Esophagus (tissue), 2 donors: ENCODE measurements at regions not wholly inside any gene's neighbourhood (a gene's known extent, or its start where the extent isn't known, plus 50 kb on each side); places are given as distances from the start of the nearest gene placed in this dataset.
"Not testable (repeated sequence)": the region's sequence is repeated elsewhere in the genome, so short reads cannot be mapped to it uniquely, and the experiment has no call there.

ENCODE experiments used
- H3K27ac ChIP-seq, 2 donors: one replicate each; pipeline ENCODE4 v1.5.1; 2013; ENCODE audit warnings: low read depth in 2 of 2, mild to moderate bottlenecking in 2 of 2, inconsistent platforms in 1 of 2, low read length in 1 of 2, moderate library complexity in 1 of 2
- H3K27me3 ChIP-seq, 2 donors: one replicate each; pipeline ENCODE4 v1.6.1; 2013; ENCODE audit warnings: low read length in 2 of 2, control low read depth in 1 of 2, mild to moderate bottlenecking in 1 of 2; ENCODE audit not compliant: insufficient read depth in 2 of 2, control insufficient read depth in 1 of 2
- H3K36me3 ChIP-seq, 2 donors: one replicate each; pipeline ENCODE4 v1.6.1; 2013; ENCODE audit warnings: low read length in 1 of 2; ENCODE audit not compliant: control insufficient read depth in 2 of 2, insufficient read depth in 2 of 2
- H3K4me1 ChIP-seq, 2 donors: one replicate each; pipeline ENCODE4 v1.6.1; 2013; ENCODE audit warnings: low read length in 1 of 2; ENCODE audit not compliant: control insufficient read depth in 2 of 2, insufficient read depth in 2 of 2
- H3K4me3 ChIP-seq, 2 donors: one replicate each; pipeline ENCODE4 v1.5.1; 2013; ENCODE audit warnings: low read length in 2 of 2, mild to moderate bottlenecking in 2 of 2, low read depth in 1 of 2, moderate library complexity in 1 of 2
- H3K9me3 ChIP-seq, 2 donors: one replicate each; pipeline ENCODE4 v1.6.1; 2013; ENCODE audit warnings: mild to moderate bottlenecking in 2 of 2, low read depth in 1 of 2, low read length in 1 of 2, moderate library complexity in 1 of 2; ENCODE audit not compliant: control insufficient read depth in 2 of 2, insufficient read depth in 1 of 2
- WGBS, 2 donors: extraction: QIAGEN DNeasy Blood & Tissue Kit; methylation state at CpG; one replicate each; pipeline ENCODE4 v1.1.7; 2013; 5-methylcytosine and 5-hydroxymethylcytosine counted together
- donor health status: healthy with polysubstance abuse.
- donor health status: Bipolar disorder and iron deficiency.

DNA sequence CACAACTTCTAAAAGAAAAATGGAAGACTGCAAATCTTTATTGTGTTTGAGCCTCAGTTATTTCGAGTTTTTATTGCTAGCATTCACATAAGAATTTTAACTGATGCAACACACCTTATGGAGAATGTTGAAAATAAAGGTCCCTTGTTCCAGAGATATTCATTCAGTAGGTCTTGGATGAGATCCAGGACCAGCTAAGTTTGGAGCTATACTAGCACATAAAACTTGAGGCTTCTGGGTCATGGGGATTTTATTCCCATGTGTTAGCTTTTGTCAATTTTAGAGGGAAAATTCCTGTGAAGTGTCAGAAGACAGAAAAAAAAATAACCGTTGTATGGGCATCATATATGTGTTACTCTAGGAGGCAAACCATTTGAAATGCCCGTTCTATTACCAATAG lies 693.2 kb upstream of the MIS18BP1 start:
- Histone ChIP-seq H3K36me3 (no peaks in the 10 kb centered on the region), H3K4me1 (no peaks in the 10 kb centered on the region), H3K27me3 (no peaks in the 10 kb centered on the region), H3K27ac (no peak overlapping the region), H3K4me3 (no peak overlapping the region), H3K9me3 (no peaks in the 10 kb centered on the region)
- WGBS, 2 donors: 69% methylated on average over 3 of the region's 3 CpGs

DNA sequence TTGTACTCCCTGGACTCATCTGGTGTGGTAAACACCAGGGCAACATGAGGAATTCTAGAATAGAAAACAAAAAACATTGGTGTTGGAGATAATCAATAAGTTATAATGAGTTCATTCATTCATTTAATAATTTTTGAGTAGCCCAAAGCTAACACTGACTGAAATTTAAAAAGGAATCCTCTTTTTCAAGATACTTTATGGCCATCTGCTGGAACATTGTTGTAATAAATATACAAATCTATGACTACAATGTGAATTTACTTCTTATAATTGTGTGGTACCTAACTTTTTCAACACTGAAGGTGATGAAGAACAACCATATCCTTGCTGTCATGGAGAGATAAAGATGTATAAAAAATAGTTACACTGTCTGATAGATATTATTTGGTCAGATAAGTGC lies 687.3 kb upstream of the MIS18BP1 start:
- no peak overlapping the region for H3K27ac ChIP-seq
- H3K4me3 ChIP-seq: no peak overlapping the region
- H3K36me3 ChIP-seq: no peaks in the 10 kb centered on the region
- no peaks in the 10 kb centered on the region for H3K9me3 ChIP-seq
- H3K27me3 ChIP-seq: no peaks in the 10 kb centered on the region
- H3K4me1 ChIP-seq: no peaks in the 10 kb centered on the region

DNA sequence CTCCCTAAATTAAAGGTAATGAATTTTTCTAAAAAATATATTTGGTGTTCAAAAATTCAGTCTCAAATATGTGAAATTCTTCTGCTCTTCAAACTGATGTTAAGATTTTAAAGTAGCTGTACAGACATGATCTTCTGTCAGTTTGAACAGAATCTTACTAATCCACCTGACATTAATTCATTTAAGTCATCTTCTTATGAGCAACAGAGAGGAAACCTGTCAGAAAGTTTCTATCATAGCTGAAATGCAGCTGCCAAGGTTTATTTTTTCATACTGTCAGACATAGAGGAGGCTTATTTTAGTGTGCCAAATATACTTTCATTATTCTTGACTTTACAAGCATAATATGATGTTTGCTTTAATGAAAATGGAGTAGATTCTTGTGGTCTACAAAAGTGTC lies 686.6 kb upstream of the MIS18BP1 start:
- no peaks in the 10 kb centered on the region for H3K36me3 ChIP-seq
- H3K27ac ChIP-seq: no peak overlapping the region
- peaks cover 0 to 3% of the 10 kb centered on the region in 2 donors for H3K9me3 ChIP-seq
- no peak overlapping the region for H3K4me3 ChIP-seq
- no peaks in the 10 kb centered on the region for H3K27me3 ChIP-seq
- H3K4me1 ChIP-seq: no peaks in the 10 kb centered on the region

DNA sequence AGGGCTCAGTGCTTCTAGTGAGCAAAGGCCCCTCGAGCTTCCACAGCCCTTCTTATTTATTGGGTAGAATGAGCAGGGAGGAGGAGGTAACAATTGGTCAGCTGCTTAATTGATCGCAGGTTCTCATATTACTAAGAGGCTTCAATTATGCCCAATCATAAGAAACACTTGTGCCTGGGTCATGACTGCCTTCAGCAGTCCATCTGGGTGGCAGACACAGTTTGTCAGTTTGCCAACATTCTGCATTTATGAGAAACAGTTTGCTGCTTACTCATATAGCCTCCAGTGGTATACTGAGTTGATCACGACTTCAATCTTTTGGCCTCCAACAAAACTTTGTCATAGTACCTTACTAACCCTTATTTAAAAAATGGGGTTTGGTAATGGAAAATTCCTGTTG lies 667.0 kb upstream of the MIS18BP1 start:
- WGBS, 2 donors: 46 to 53% methylated on average over 3 of the region's 3 CpGs
- not testable (repeated sequence) for H3K4me1 ChIP-seq, H3K9me3 ChIP-seq, H3K27me3 ChIP-seq, H3K27ac ChIP-seq, H3K4me3 ChIP-seq, H3K36me3 ChIP-seq

DNA sequence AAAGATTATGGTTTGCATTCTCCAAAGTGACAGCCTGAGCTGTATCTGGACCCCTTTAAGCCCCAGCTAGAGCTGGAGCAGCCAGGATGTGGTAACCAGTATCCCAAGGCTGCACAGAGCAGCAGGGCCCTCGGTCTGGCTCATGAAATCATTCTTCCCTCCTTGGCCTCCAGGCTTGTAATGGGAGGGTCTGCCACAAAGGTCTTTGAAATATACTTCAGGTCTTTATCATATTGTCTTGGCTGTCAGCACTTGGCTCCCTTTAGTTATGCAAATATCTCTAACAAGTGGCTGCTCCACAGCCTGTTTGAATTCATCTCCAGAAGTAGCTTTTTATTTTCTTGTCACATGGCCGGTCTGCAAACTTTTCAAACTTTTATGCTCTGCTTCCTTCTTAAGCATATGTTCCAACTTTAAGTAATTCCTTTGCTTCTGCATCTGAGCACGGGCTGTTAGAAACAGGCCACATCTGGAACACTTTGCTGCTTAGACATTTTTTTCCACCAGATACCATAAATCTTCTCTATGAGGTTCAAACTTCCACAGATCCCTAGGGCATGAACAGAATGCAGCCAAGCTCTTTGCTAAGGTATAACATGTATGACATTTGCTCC lies 663.4 kb upstream of the MIS18BP1 start:
- WGBS, 2 donors: 33 to 37% methylated on average over 3 of the region's 3 CpGs

DNA sequence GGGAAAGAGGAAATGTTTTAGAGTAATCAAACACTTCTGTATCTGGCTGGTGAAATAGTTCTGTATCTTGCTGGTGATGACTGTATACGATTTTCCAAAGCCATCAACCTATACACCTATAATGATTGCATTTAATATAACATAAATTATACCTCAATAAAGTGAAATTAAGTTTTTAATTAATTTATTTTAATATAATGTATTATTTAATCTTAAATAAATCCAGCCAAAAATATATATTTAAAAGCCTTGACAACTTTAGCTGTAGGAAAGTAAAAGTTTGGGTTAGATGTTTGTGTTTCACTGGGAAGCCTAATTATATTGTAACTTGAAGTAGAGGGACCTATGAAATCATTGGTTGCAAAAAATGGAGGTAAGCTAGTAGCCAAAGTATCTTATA lies 654.8 kb upstream of the MIS18BP1 start:
- H3K4me1 ChIP-seq: no peaks in the 10 kb centered on the region
- H3K4me3 ChIP-seq: no peak overlapping the region
- no peak overlapping the region for H3K27ac ChIP-seq
- H3K27me3 ChIP-seq: no peaks in the 10 kb centered on the region
- no peaks in the 10 kb centered on the region for H3K36me3 ChIP-seq
- H3K9me3 ChIP-seq: no peaks in the 10 kb centered on the region
- WGBS, 2 donors: 77 to 79% methylated on average over 1 of the region's 1 CpG

More for the DNA sequence above, 663.4 kb upstream of the MIS18BP1 start:
- H3K27ac ChIP-seq: no peak overlapping the region
- no peak overlapping the region for H3K4me3 ChIP-seq
- H3K36me3 ChIP-seq: no peaks in the 10 kb centered on the region
- no peaks in the 10 kb centered on the region for H3K4me1 ChIP-seq
- H3K27me3 ChIP-seq: no peaks in the 10 kb centered on the region
- H3K9me3 ChIP-seq: no peaks in the 10 kb centered on the region

DNA sequence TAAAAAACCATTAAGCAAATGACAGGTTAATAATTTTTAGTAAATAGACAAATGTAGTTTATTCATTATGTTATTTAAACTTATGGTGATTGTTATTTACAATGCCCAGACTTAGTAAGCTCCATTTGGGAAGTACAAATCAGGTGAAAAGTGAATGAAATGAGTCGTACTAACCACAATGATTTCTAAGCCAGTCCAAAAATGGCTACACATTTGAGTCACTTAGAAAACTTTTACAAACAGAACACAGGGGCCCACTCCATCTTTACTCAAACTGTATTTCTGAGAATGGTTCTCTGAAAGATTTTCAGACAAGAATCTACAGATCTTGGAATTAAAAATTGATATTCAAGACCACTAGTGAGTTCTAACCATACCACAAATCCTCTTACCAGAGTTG lies 653.3 kb upstream of the MIS18BP1 start:
- Histone ChIP-seq H3K27me3 (no peaks in the 10 kb centered on the region), H3K27ac (no peak overlapping the region), H3K4me3 (no peak overlapping the region), H3K4me1 (no peaks in the 10 kb centered on the region), H3K9me3 (no peaks in the 10 kb centered on the region), H3K36me3 (no peaks in the 10 kb centered on the region)
- WGBS, 2 donors: 55 to 58% methylated on average over 1 of the region's 1 CpG

DNA sequence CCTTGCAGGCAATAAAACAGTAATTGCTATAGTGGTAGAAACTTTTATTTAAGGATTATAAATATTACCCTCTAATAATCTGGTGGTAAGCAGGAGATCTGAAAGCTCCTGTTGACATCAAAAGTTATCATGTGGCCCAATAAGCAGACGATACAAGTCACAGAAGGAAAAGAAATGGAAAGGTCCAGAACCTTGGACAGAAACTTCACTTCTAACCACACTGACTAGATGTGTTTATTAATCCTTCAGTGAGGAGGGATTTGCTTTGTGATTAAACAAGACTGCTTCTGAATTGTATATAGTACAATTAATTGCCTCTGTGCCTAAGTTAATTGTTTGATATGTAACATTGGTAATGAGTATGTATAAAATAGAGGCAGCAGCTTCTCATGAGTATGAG lies 652.7 kb upstream of the MIS18BP1 start:
- Histone ChIP-seq H3K27ac (no peak overlapping the region), H3K27me3 (no peaks in the 10 kb centered on the region), H3K4me3 (no peak overlapping the region), H3K36me3 (no peaks in the 10 kb centered on the region), H3K9me3 (no peaks in the 10 kb centered on the region), H3K4me1 (no peaks in the 10 kb centered on the region)
- WGBS, 2 donors: 69 to 75% methylated on average over 1 of the region's 1 CpG

- WGBS, 2 donors: 87 to 97% methylated on average over 1 of the region's 1 CpG
- Histone ChIP-seq H3K27me3 (no peaks in the 10 kb centered on the region), H3K9me3 (no peaks in the 10 kb centered on the region), H3K27ac (no peak overlapping the region), H3K4me1 (no peaks in the 10 kb centered on the region), H3K36me3 (no peaks in the 10 kb centered on the region), H3K4me3 (no peak overlapping the region)
Measured at GRCh38 chr14:45904314-45904713, 651.3 kb upstream of the MIS18BP1 start.

DNA sequence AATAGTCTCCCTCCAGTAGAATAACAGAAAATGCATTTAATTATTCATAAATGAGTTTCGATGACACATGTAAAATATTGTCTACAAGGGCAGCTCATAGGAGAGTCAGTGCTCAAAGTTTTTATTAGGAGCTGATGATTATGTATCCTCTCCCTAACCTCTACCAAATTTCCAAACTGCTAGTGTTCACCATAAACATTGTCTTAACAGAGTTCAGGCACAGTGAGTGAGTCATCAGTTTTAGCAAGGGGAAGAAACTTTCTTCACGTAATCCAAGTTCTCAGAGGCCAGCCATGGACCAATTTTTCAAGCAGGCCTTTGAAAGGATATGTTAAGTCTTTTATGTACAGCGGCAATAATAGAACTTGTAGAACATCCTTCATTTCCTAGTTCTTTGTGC lies 649.2 kb upstream of the MIS18BP1 start:
- Histone ChIP-seq H3K4me1 (no peaks in the 10 kb centered on the region), H3K27me3 (no peaks in the 10 kb centered on the region), H3K36me3 (no peaks in the 10 kb centered on the region), H3K9me3 (no peaks in the 10 kb centered on the region), H3K4me3 (no peak overlapping the region), H3K27ac (no peak overlapping the region)
- WGBS, 2 donors: 65 to 69% methylated on average over 3 of the region's 3 CpGs
